H1 (cell line): ENCODE measurements at regions not wholly inside any gene's neighbourhood (a gene's known extent, or its start where the extent isn't known, plus 50 kb on each side); places are given as distances from the start of the nearest gene placed in this dataset.

Source experiments
- CHD1 ChIP-seq: IDR thresholded peaks from 2 replicates; pipeline ENCODE4 v1.6.1; 2012; ENCODE audit warnings: low read depth, low read length, improper control_type of control experiment
- CHD7 ChIP-seq: fragments of 300-600 bp; sonication (generic); IDR thresholded peaks from 2 replicates; pipeline ENCODE4 v1.7.1; 2012; ENCODE audit warnings: low read length, moderate library complexity, mild to moderate bottlenecking, inconsistent platforms; ENCODE audit not compliant: insufficient replicate concordance
- TF ChIP-seq, protein P1 (sequence below), 3 experiments: IDR thresholded peaks; 1 replicate in 2 of 3; 2 replicates in 1 of 3; pipeline versions ENCODE4 v1.5.1 to v1.6.1; 2011; ENCODE audit warnings: low read length in 3 of 3, mild to moderate bottlenecking in 3 of 3, inconsistent platforms in 2 of 3, low read depth in 1 of 3, moderate library complexity in 1 of 3; ENCODE audit not compliant: insufficient read depth in 1 of 3; ENCODE audit errors: control extremely low read depth in 1 of 3

GRCh38 chr3:55368366-55368765 lies 118.7 kb downstream of the WNT5A start:
- TF ChIP-seq CHD7 (no peak), CHD1 (no peak)
- TF ChIP-seq, protein P1, sequence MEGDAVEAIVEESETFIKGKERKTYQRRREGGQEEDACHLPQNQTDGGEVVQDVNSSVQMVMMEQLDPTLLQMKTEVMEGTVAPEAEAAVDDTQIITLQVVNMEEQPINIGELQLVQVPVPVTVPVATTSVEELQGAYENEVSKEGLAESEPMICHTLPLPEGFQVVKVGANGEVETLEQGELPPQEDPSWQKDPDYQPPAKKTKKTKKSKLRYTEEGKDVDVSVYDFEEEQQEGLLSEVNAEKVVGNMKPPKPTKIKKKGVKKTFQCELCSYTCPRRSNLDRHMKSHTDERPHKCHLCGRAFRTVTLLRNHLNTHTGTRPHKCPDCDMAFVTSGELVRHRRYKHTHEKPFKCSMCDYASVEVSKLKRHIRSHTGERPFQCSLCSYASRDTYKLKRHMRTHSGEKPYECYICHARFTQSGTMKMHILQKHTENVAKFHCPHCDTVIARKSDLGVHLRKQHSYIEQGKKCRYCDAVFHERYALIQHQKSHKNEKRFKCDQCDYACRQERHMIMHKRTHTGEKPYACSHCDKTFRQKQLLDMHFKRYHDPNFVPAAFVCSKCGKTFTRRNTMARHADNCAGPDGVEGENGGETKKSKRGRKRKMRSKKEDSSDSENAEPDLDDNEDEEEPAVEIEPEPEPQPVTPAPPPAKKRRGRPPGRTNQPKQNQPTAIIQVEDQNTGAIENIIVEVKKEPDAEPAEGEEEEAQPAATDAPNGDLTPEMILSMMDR (IDR thresholded peaks at IDR 0.05; ENCODE audit: control extremely low read depth in 1 of 3, insufficient read depth in 1 of 3, low read depth in 1 of 3, low read length in 3 of 3), result no peak
